NCI-H460 (cell line): ENCODE measurements at regions not wholly inside any gene's neighbourhood (a gene's known extent, or its start where the extent isn't known, plus 50 kb on each side); places are given as distances from the start of the nearest gene placed in this dataset.

Experiments used
- DNase-seq: peaks from one replicate; pipeline ENCODE4 v3.0.0-alpha.2; 2016; ENCODE audit warnings: low read depth; ENCODE audit errors: extremely low read depth

DNA sequence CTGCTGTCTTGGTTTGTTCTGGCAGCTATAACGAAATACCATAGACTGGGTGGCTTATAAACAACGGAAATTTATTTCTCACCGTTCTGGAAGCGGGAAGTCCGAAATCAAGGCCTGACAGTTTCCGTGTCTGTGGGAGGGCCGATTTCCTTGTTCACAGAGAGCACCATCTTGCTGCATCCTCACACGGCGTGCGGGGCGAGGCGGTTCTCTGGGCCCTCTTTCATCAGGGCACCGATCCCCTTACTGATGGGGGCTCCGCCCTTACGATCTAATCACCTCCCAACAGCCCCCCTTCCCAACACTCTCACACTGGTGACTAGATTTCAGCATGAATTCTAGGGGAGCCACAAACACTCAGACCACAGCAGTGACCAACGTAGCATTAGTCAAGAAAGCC is 578.3 kb upstream of the FAT1 start:
- DNase-seq = no peak

- no peak for DNase-seq
These were observed 578.9 kb upstream of the FAT1 start for GRCh38 chr4:187302457-187303150.

DNA sequence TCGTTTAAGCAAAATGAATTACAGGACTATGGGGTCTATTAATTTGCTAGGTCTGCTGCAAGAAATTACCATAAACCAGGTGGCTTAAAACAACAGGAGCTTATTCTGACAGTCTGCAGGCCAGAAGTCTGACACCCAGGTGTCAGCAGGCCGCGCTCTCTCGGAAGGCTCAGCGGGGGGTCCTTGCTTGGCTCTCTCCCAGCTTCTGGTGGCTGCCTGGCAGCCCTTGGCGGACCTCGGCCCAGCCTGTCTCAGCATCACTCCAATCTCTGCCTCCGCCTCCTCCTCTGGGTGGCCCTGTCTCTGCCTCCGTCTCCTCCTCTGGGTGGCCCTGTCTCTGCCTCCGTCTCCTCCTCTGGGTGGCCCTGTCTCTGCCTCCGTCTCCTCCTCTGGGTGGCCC is 580.5 kb upstream of the FAT1 start:
- DNase-seq = no peak

DNA sequence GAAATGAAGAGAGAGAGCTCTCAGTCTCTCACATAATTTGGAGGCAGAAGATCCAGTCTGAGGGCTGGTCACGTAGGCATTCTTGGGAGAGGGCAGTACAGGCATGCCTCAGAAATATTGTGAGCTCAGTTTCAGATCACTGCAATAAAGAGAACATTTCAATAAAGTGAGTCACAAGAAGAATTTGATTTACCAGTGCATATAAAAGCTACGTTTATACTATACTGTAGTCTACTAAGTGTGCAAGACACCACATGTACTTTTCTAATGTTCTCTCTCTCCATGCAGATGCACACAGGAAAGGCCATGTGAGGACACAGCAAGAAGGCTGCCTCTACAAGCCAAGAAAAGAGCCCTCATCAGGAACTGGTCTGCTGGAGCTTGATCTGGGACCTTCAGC is 583.5 kb upstream of the FAT1 start:
- DNase-seq = no peak

DNA sequence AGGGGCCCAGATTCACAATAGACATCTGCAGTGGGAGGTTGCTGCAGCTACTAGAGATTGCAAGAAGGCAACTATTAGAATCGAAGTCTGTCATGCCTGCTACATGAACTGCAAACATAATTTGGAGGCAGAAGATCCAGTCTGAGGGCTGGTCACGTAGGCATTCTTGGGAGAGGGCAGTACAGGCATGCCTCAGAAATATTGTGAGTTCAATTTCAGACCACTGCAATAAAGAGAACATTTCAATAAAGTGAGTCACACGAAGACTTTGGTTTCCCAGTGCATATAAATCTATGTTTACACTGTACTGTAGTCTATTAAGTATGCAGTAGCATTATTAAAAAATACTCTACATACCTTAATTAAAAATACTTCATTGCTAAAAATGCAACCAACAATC is 585.8 kb upstream of the FAT1 start:
- DNase-seq = no peak

- no peak for DNase-seq
These were observed 588.6 kb upstream of the FAT1 start for GRCh38 chr4:187312299-187312698.

GRCh38 chr4:187317799-187318198 is 594.1 kb upstream of the FAT1 start:
- no peak for DNase-seq

GRCh38 chr4:187321711-187322110 is 598.1 kb upstream of the FAT1 start:
- no peak for DNase-seq

- DNase-seq = no peak
These were observed 608.5 kb upstream of the FAT1 start for GRCh38 chr4:187332141-187332540.

DNA sequence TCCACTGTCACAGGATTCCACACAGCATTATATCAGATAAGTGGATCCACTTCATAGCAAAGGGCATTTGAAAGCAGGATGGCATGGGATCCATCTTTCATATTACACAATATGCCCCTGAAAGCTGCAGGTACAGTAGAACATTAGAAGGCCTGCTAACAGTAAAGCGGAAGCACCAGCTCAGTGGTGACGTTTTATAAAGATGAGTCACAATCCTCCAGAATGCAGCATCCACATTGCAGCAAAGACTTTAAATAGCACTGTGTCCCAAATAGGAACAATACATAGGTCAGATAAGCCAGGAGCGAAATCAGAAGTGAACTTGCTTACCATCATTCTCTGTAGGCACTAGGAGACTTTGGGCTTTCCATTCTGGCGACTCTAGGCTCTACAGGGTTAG is 609.5 kb upstream of the FAT1 start:
- no peak for DNase-seq

DNA sequence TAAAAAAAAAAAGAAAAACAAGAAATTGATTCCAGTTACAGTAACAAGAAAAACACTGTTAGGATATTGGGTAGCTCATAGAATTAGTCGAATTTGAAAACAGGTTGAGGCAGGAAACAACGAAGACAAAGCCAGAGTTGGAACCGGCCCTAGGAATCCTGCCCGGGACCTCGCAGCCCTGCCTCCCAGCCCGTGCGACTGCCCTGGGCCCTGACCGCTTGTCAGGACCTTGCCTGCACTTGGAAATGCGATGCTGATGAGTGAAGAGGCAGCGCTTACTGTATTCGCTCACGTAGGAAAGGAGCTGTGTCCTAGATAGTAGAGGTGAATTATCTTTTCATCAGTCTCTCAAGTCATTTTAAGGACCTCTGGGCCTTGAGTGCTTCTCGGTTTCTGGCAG is 611.7 kb upstream of the FAT1 start:
- no peak for DNase-seq

GRCh38 chr4:187354740-187355139 is 631.1 kb upstream of the FAT1 start:
- DNase-seq = no peak

DNA sequence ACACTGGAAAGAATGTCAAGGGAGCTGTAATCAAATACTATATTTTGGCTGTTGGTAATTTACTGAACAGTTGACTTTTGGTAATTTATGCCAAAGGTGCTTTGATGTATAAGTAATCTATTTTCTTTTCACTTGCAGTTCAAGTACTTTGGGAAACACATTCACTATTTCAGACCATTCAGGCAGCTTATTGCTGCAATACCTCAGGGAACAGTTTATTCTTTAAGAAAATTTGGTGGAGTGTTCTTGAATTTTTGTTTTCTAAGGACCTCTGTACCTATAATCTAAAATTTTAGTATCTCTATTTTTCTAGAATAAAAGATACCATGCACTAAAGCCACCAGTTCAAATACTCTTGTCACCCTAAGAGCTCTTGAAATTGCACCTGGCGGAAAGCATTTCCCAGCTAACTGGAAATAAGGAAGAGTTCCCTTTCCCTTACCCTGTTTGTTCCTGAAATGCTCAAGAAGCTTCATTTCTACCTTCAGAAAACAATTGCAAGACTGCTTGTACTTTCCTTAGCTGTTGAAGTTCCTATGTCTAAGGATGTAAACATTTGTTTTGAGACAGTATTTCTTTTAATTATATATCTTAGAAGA is 633.5 kb upstream of the FAT1 start:
- no peak for DNase-seq

- DNase-seq = no peak
These were observed 634.2 kb upstream of the FAT1 start for GRCh38 chr4:187357821-187358220.

GRCh38 chr4:187362937-187363857 is 632.4 kb upstream of the ZFP42 start:
- DNase-seq = no peak

DNA sequence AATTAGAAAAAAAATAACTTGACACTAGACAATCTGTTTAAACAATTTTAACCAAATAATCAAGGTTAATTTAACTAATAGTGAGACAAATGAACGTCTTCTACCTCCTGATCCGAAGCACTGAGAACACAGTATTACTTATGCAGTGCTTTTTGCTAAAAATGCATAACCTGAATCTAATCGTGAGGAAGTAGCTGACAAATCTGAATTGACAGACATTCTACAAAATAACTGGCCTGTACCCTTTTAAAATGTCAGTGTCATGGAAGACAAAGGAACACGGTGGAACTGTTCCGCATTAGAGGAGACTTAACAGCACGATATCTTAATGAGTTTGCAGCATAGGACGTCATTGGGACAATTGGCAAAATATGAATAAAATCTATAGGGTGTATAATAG is 631.2 kb upstream of the ZFP42 start:
- DNase-seq = no peak

GRCh38 chr4:187364851-187365250 is 630.7 kb upstream of the ZFP42 start:
- no peak for DNase-seq

GRCh38 chr4:187366530-187366929 is 629.0 kb upstream of the ZFP42 start:
- DNase-seq = no peak

GRCh38 chr4:187370918-187371317 is 624.7 kb upstream of the ZFP42 start:
- no peak for DNase-seq

DNA sequence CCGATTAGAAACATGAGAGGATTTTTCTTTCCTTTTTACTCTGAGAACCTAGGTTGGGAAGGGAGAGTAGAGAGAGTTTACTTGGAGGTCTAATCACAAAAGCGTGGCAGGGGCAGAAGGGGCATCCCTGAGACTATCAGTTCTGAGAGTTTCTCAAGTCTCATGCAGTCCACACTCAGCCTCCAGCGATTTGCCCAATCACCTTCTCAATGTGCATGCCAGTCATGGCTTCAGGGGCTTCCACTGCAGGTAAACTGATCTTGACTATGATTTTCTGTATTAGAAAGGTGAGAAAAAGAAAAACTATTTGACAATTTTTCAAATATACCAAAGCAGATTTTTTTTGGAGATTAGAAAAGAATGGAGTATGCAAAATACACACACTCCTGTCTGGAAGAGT is 617.1 kb upstream of the ZFP42 start:
- no peak for DNase-seq

GRCh38 chr4:187380181-187380581 is 615.4 kb upstream of the ZFP42 start:
- peak; percentile 11 for DNase-seq

DNA sequence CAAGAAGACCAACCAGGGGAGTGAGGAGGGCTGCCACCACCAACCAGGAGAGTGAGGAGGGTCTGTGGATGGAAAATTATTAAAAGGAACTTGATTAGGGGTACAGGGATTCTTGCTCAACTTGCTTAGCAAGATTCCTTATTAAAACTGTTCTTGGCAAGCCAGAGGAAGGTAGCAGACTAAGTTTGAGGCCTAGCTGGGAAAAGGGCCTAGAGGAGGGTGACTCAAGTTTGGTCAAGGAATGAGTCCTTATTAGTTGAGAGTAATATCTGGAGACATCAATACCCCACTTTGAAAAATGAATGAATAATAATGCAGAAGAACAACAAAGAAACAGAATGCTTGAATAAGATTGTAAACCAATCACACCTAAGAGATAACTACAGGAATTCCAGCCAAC is 612.4 kb upstream of the ZFP42 start:
- DNase-seq = no peak
